Heart left ventricle (tissue), 13 donors: ENCODE measurements at regions not wholly inside any gene's neighbourhood (a gene's known extent, or its start where the extent isn't known, plus 50 kb on each side); places are given as distances from the start of the nearest gene placed in this dataset.

ENCODE experiments used
- POLR2A ChIP-seq, 2 donors: fragments of 450-650 bp; IDR thresholded peaks; one replicate each; pipeline ENCODE4 v1.6.1; 2017; ENCODE audit warnings: antibody characterized with exemption in 2 of 2, mild to moderate bottlenecking in 2 of 2, moderate library complexity in 2 of 2
- TF ChIP-seq, protein P1 (sequence below), 12 donors: fragments of 200-600 bp; sonication (generic) in 4 of 12; IDR thresholded peaks; one replicate each; pipeline versions ENCODE4 v1.5.0 to v1.8.0; 2018 to 2022; ENCODE audit warnings: antibody characterized with exemption in 12 of 12, mild to moderate bottlenecking in 5 of 12
- donor health status: ischemic (EF 13 %, LVEDD 7.1; RV severe dilation, severe dysfunction).
- donor health status: DM: no; HTN: yes; CAD: no.
- donor health status: DM: no; HTN: no; CAD: no.
- donor health status: ischemic (EF 25% LVEDD 6.9; RV normal size, moderate dysfunction).
- donor health status: ischemic (EF 25% LVEDD 5.7; RV mildly dilated, moderate dysfunction).
- donor health status: ischemic (EF 35%, LVEDD 5.7; RV mildly dilated, moderate dysfunction).
- donor health status: nonischemic (EF 11% LVEDD 7.7; RV severe dilation, severe dysfunction).
- donor health status: DM: yes; HTN: yes; CAD: no.
- donor health status: PGD.
- donor health status: ischemic (EF 29% LVEDD 5.4; RV normal size, mild dysfunction).
- donor health status: nonischemic (EF 23%, LVEDD 6.1; RV moderate dilation, normal function).

DNA sequence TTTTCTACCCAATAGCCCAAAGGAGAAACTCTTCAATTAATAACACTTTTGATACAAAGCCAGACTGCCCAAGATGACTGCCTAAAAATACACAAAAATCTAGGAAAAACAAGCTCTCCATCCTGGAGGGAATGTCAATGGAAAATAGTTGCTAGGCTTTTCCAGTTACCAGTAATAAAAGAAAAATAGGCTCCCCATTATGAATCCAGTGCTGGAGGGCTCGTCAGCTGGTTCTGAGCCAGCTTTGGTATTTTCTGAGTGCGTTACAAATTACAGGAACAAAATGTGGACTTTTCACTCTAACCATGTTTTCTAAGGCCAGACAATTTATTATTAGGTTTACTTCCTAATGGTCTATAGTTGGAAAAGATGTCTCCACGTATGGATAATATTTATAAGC, 414.5 kb downstream of the ACTL7B start:
- no peak for TF ChIP-seq POLR2A (IDR thresholded peaks at IDR 0.05)
- TF ChIP-seq, protein P1, sequence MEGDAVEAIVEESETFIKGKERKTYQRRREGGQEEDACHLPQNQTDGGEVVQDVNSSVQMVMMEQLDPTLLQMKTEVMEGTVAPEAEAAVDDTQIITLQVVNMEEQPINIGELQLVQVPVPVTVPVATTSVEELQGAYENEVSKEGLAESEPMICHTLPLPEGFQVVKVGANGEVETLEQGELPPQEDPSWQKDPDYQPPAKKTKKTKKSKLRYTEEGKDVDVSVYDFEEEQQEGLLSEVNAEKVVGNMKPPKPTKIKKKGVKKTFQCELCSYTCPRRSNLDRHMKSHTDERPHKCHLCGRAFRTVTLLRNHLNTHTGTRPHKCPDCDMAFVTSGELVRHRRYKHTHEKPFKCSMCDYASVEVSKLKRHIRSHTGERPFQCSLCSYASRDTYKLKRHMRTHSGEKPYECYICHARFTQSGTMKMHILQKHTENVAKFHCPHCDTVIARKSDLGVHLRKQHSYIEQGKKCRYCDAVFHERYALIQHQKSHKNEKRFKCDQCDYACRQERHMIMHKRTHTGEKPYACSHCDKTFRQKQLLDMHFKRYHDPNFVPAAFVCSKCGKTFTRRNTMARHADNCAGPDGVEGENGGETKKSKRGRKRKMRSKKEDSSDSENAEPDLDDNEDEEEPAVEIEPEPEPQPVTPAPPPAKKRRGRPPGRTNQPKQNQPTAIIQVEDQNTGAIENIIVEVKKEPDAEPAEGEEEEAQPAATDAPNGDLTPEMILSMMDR (IDR thresholded peaks at IDR 0.05), result no peak
